Liver (tissue), 3 donors: ENCODE measurements at regions not wholly inside any gene's neighbourhood (a gene's known extent, or its start where the extent isn't known, plus 50 kb on each side); places are given as distances from the start of the nearest gene placed in this dataset.

Experiments
- ATF3 ChIP-seq: IDR thresholded peaks from 2 replicates; pipeline ENCODE4 v1.6.1; 2016; ENCODE audit warnings: antibody characterized with exemption
- CTCF ChIP-seq: fragments of 150-350 bp; IDR thresholded peaks from 2 replicates; pipeline ENCODE4 v1.5.1; 2017; ENCODE audit warnings: improper control_type of control experiment, low read depth, low read length; ENCODE audit not compliant: missing input control
- EGR1 ChIP-seq, 2 donors: IDR thresholded peaks; 2 replicates each; pipeline ENCODE4 v1.6.1; 2016 to 2018; ENCODE audit warnings: antibody characterized with exemption in 2 of 2, low read depth in 2 of 2
- HNF4G ChIP-seq: IDR thresholded peaks from 2 replicates; pipeline ENCODE4 v1.6.1; 2016; ENCODE audit warnings: antibody characterized with exemption
- RAD21 ChIP-seq, 2 donors: IDR thresholded peaks; 2 replicates each; pipeline ENCODE4 v1.6.1; 2016; ENCODE audit warnings: antibody characterized with exemption in 2 of 2, mild to moderate bottlenecking in 2 of 2
- donor health status: healthy.
- donor health status: healthy.

- TF ChIP-seq EGR1 (IDR thresholded peaks at IDR 0.05; ENCODE audit: low read depth in 2 of 2) (no peak), HNF4G (no peak), CTCF (no peak), ATF3 (no peak), RAD21 (IDR thresholded peaks at IDR 0.05) (no peak)
Observed at GRCh38 chr10:78813526-78813925, 255.2 kb upstream of the ZMIZ1 start.
